Naive thymus-derived CD4-positive, alpha-beta T cell (primary cell): ENCODE measurements at regions not wholly inside any gene's neighbourhood (a gene's known extent, or its start where the extent isn't known, plus 50 kb on each side); places are given as distances from the start of the nearest gene placed in this dataset.
A peak's percentile ranks its signal among the peaks of the same experiment; 100 is the strongest.

Experiments used
- ATAC-seq: fragments of 150-1000 bp; cut with Tn5 transposase; 2 replicates; pipeline ENCODE4 v1.10.0; 2021; ENCODE audit warnings: mild to moderate bottlenecking, moderate library complexity
- CTCF ChIA-PET: fragments of 350-600 bp; sonication (Branson Sonifier 250); formaldehyde crosslinking; loops from one replicate; lab custom pipeline; 2021; ENCODE audit warnings: antibody characterized with exemption; lab: Charles Lee
- POLR2A ChIA-PET: fragments of 350-600 bp; sonication (Branson Sonifier 250); formaldehyde crosslinking; loops from one replicate; lab custom pipeline; 2021; ENCODE audit warnings: antibody characterized with exemption, inconsistent platforms; lab: Charles Lee
- DNase-seq, 9 donors: peaks; one replicate each; pipeline versions ENCODE4 v3.0.0 to v3.0.0-alpha.2; 2020 to 2022; ENCODE audit warnings: mixed read lengths in 1 of 9
- H3K27ac ChIP-seq: one replicate; pipeline ENCODE4 v1.7.0; 2013; ENCODE audit warnings: mild to moderate bottlenecking, low read depth, low read length, moderate library complexity
- H3K27me3 ChIP-seq, 2 donors: one replicate each; pipeline ENCODE4 v1.7.0; 2013; ENCODE audit warnings: low read length in 2 of 2, mild to moderate bottlenecking in 2 of 2, moderate library complexity in 2 of 2; ENCODE audit not compliant: control insufficient read depth in 2 of 2, insufficient read depth in 2 of 2
- H3K36me3 ChIP-seq, 3 experiments: 1 replicate in 2 of 3; 2 replicates in 1 of 3; pipeline ENCODE4 v1.7.0; 2013; ENCODE audit warnings: low read length in 3 of 3, mild to moderate bottlenecking in 3 of 3, moderate library complexity in 1 of 3; ENCODE audit not compliant: insufficient read depth in 3 of 3, control insufficient read depth in 2 of 3
- H3K4me1 ChIP-seq, 2 donors: one replicate each; pipeline ENCODE4 v1.7.0; 2013; ENCODE audit warnings: low read length in 2 of 2, mild to moderate bottlenecking in 2 of 2, moderate library complexity in 1 of 2; ENCODE audit not compliant: control insufficient read depth in 2 of 2, insufficient read depth in 2 of 2
- H3K4me3 ChIP-seq: 2 replicates; pipeline ENCODE4 v1.7.0; 2013; ENCODE audit warnings: mild to moderate bottlenecking, low read length
- H3K9me3 ChIP-seq, 3 experiments: 1 replicate in 2 of 3; 2 replicates in 1 of 3; pipeline ENCODE4 v1.7.0; 2013; ENCODE audit warnings: low read length in 3 of 3; ENCODE audit not compliant: control insufficient read depth in 2 of 3
- H3K27ac Mint-ChIP-seq, 9 donors: one replicate each; pipeline ENCODE4 v1.8.0; 2020 to 2022; ENCODE audit warnings: mixed read lengths in 9 of 9, mild to moderate bottlenecking in 8 of 9, moderate library complexity in 5 of 9, inconsistent platforms in 2 of 9
- H3K27me3 Mint-ChIP-seq, 5 donors: one replicate each; pipeline ENCODE4 v1.8.0; 2021 to 2022; ENCODE audit warnings: mixed read lengths in 5 of 5, mild to moderate bottlenecking in 1 of 5
- H3K36me3 Mint-ChIP-seq, 5 donors: one replicate each; pipeline ENCODE4 v1.8.0; 2020 to 2022; ENCODE audit warnings: mixed read lengths in 5 of 5, mild to moderate bottlenecking in 3 of 5, inconsistent platforms in 1 of 5
- H3K4me1 Mint-ChIP-seq, 7 donors: one replicate each; pipeline ENCODE4 v1.8.0; 2020 to 2022; ENCODE audit warnings: mixed read lengths in 7 of 7, mild to moderate bottlenecking in 3 of 7, inconsistent platforms in 1 of 7
- H3K4me3 Mint-ChIP-seq, 10 donors: one replicate each; pipeline ENCODE4 v1.8.0; 2020 to 2022; ENCODE audit warnings: mild to moderate bottlenecking in 10 of 10, mixed read lengths in 10 of 10, moderate library complexity in 6 of 10, inconsistent platforms in 2 of 10
- H3K9me3 Mint-ChIP-seq, 11 donors: one replicate each; pipeline ENCODE4 v1.8.0; 2020 to 2022; ENCODE audit warnings: mixed read lengths in 11 of 11, mild to moderate bottlenecking in 4 of 11, inconsistent platforms in 1 of 11, moderate library complexity in 1 of 11
- intact Hi-C, 2 donors: fragments of 100-400 bp; cut with micrococcal nuclease; formaldehyde crosslinking; loops; one replicate each; pipeline ENCODE4 v1.15.1; 2023

DNA sequence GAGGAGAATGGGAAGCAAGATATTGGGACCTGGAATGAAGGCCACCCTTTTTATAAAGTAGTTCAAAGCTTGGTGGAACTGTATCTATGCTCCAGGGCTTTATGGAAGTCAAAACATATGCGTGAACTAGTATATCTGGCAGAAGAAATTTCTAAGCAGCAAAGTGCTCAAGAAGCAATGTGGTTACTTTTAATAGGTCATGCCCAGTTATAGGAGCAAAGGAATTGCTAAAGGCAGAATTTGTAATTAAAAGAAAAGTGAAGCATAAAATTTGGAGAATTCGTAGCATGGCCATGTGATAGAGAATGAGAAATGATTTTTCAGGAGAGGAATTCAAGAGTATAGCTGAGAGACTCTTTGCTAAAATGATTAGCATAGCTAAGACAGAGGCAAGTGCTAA lies 1110.4 kb downstream of the XPNPEP1 start:
- Mint-ChIP-seq H3K4me1 (no peaks in the 10 kb centered on the region), H3K27me3 (no peaks in the 10 kb centered on the region), H3K4me3 (no peak overlapping the region), H3K36me3 (no peaks in the 10 kb centered on the region), H3K9me3 (peaks cover 0 to 22% (median 6%) of the 10 kb centered on the region in 11 donors), H3K27ac (no peak overlapping the region)
- intact Hi-C loops: no loop called here
- H3K4me3 ChIP-seq: no peak overlapping the region
- CTCF ChIA-PET: no interaction called here
- H3K9me3 ChIP-seq: no peaks in the 10 kb centered on the region
- H3K4me1 ChIP-seq: no peaks in the 10 kb centered on the region
- no peak overlapping the region for H3K27ac ChIP-seq
- POLR2A ChIA-PET: no interaction called here
- no peaks in the 10 kb centered on the region for H3K27me3 ChIP-seq
- H3K36me3 ChIP-seq: no peaks in the 10 kb centered on the region
- no peak for ATAC-seq
- DNase-seq: no peak

DNA sequence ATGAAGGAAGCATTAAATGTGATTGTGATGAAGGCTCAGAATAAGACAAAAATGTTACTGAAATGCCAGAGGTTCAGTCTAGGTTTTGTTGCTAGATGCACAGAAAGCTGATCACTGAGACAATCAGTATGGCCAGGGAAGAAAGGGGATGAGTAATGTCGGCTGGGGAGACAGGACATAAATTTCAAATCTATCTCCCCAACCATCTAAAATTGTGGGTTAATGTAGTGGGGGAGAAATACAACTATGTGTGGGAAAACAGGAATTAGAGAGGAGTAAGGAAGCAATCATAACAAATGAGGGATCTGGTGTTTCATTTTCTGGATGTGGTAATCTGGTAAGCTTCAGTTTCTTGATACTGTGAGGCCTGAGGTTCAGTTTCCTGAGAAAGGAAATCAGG lies 1111.0 kb downstream of the XPNPEP1 start:
- no peaks in the 10 kb centered on the region for H3K27me3 ChIP-seq
- DNase-seq: no peak
- ATAC-seq: no peak
- Mint-ChIP-seq H3K27me3 (no peaks in the 10 kb centered on the region), H3K9me3 (peaks cover 0 to 22% (median 6%) of the 10 kb centered on the region in 11 donors), H3K4me3 (no peak overlapping the region), H3K27ac (no peak overlapping the region), H3K4me1 (no peaks in the 10 kb centered on the region), H3K36me3 (no peaks in the 10 kb centered on the region)
- H3K9me3 ChIP-seq: no peaks in the 10 kb centered on the region
- no peak overlapping the region for H3K4me3 ChIP-seq
- no peak overlapping the region for H3K27ac ChIP-seq
- intact Hi-C loops: no loop called here
- CTCF ChIA-PET: no interaction called here
- no peaks in the 10 kb centered on the region for H3K4me1 ChIP-seq
- H3K36me3 ChIP-seq: no peaks in the 10 kb centered on the region
- POLR2A ChIA-PET: no interaction called here

DNA sequence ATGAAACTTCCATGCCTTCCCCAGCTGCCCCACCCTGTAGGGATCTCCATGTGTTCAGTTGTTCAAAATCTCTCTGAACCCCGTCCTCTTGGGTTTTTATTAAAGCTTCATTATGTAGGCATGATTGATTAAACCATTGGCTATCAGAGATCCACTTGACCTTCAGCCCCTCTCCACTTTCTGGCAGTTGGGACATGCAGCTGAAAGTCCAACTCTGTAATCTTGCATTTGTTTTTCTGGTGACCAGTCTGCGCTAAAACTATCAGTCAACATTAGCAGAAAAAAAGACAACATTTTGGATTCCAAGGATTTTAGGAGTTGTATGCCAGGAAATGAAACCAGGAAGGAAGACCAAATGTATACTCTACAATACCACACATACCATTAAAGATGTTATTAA lies 1115.1 kb downstream of the XPNPEP1 start:
- H3K27me3 Mint-ChIP-seq: no peaks in the 10 kb centered on the region

DNA sequence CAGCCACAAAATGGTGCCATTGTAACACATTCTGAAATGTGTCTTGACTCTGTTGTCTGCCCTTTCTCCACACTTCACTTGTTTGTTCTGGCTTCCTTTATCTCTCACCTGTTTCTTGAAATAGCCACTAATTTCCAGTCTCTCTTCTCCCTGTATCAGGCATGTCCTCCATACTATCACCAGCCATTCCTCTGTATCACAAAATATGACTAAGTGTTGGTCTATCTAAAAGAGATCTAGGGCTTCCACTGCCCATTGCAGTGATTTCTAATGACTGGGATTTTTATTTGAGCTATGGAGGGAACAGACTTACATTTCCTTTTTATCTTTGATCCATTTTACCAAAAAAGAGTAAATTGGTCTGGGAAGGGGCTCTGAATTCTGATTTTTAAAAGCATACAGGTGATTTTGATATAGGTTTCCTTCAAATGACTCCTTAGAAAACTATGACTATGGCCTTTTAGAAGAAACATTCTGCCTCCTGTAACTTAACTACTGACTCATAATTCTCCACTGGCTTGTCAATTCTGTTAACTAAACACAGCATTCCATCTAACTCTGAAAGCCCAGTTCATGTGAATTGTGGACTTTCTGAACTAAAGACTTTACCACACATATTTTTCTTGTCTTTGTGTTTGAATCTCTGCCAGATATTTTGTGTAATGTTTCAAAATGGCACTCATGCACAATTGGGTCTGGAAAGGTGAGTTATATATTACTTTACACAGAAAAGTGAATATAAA lies 1121.4 kb downstream of the XPNPEP1 start:
- ChIA-PET CTCF (no interaction called here), POLR2A (no interaction called here)
- H3K27ac ChIP-seq: no peak overlapping the region
- H3K9me3 Mint-ChIP-seq: peaks cover 0 to 25% (median 5%) of the 10 kb centered on the region in 11 donors
- no peaks in the 10 kb centered on the region for H3K4me1 Mint-ChIP-seq
- DNase-seq (no peak), ATAC-seq (no peak)
- no peaks in the 10 kb centered on the region for H3K27me3 Mint-ChIP-seq
- H3K36me3 Mint-ChIP-seq: no peaks in the 10 kb centered on the region
- no peaks in the 10 kb centered on the region for H3K27me3 ChIP-seq
- H3K36me3 ChIP-seq: no peaks in the 10 kb centered on the region
- no peak overlapping the region for H3K4me3 Mint-ChIP-seq
- no peaks in the 10 kb centered on the region for H3K4me1 ChIP-seq
- intact Hi-C loops: no loop called here
- no peaks in the 10 kb centered on the region for H3K9me3 ChIP-seq
- no peak overlapping the region for H3K27ac Mint-ChIP-seq
- no peak overlapping the region for H3K4me3 ChIP-seq

More for the DNA sequence above, 1115.1 kb downstream of the XPNPEP1 start:
- ATAC-seq (no peak), DNase-seq (no peak)
- H3K4me3 ChIP-seq: no peak overlapping the region
- H3K4me3 Mint-ChIP-seq: no peak overlapping the region
- peaks cover 0 to 19% (median 5%) of the 10 kb centered on the region in 11 donors for H3K9me3 Mint-ChIP-seq
- no peaks in the 10 kb centered on the region for H3K27me3 ChIP-seq
- intact Hi-C loops: no loop called here
- H3K4me1 Mint-ChIP-seq: no peaks in the 10 kb centered on the region
- no peaks in the 10 kb centered on the region for H3K4me1 ChIP-seq
- POLR2A ChIA-PET: no interaction called here
- H3K27ac ChIP-seq: no peak overlapping the region
- CTCF ChIA-PET: no interaction called here
- H3K36me3 Mint-ChIP-seq: no peaks in the 10 kb centered on the region
- no peaks in the 10 kb centered on the region for H3K9me3 ChIP-seq
- no peak overlapping the region for H3K27ac Mint-ChIP-seq
- no peaks in the 10 kb centered on the region for H3K36me3 ChIP-seq

DNA sequence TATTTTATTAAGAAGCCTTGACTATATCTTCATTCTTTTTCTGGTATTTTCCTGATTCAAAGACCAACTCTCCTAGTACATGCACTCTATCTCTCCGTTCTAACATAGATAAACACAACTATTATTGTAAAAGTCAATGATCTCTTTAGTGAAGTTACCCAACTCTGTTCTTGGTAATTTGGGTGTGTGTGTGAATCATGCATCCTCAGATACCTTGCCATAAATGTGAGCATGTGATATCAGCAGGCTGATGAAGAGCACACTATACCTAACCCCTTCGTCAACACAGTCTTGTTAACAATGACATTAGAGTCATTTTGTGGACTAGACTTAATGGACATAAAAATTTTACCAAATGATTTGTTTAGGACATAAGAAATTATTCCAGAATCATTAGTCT lies 1122.1 kb downstream of the XPNPEP1 start:
- no peaks in the 10 kb centered on the region for H3K9me3 ChIP-seq
- H3K27me3 Mint-ChIP-seq: no peaks in the 10 kb centered on the region
- H3K27ac ChIP-seq: no peak overlapping the region
- H3K4me3 ChIP-seq: no peak overlapping the region
- H3K4me1 ChIP-seq: no peaks in the 10 kb centered on the region
- H3K4me3 Mint-ChIP-seq: no peak overlapping the region
- H3K27ac Mint-ChIP-seq: no peak overlapping the region
- intact Hi-C loops: no loop called here
- ChIA-PET POLR2A (no interaction called here), CTCF (no interaction called here)
- ATAC-seq (no peak), DNase-seq (no peak)
- H3K9me3 Mint-ChIP-seq: peaks cover 0 to 28% (median 7%) of the 10 kb centered on the region in 11 donors
- H3K36me3 ChIP-seq: no peaks in the 10 kb centered on the region
- no peaks in the 10 kb centered on the region for H3K36me3 Mint-ChIP-seq
- H3K27me3 ChIP-seq: no peaks in the 10 kb centered on the region
- no peaks in the 10 kb centered on the region for H3K4me1 Mint-ChIP-seq

DNA sequence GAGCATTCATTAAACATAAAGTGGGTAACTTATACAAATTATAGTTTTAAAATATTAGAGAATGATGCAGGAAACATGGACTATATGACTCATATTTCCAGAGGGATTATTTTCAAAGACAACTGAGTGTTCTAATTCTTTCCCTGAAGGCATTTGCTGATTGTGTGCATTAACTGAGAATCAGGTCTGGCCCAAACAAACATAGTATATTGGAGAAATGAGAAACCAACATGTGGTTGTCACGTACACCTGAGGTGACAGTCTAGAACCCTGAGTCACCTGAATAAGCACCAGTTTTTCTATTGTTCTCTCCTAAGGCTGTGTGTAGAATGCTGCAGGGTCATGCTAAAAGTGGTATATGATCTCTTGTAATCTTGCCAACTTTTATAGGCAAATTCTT lies 1125.7 kb downstream of the XPNPEP1 start:
- H3K27me3 ChIP-seq: no peaks in the 10 kb centered on the region
- ChIA-PET POLR2A (no interaction called here), CTCF (no interaction called here)
- H3K36me3 ChIP-seq: no peaks in the 10 kb centered on the region
- H3K9me3 Mint-ChIP-seq: peaks cover 0 to 20% (median 9%) of the 10 kb centered on the region in 11 donors
- no peak overlapping the region for H3K27ac ChIP-seq
- no peak overlapping the region for H3K4me3 ChIP-seq
- no peaks in the 10 kb centered on the region for H3K9me3 ChIP-seq
- H3K4me3 Mint-ChIP-seq: no peak overlapping the region
- ATAC-seq (no peak), DNase-seq (no peak)
- H3K4me1 ChIP-seq: no peaks in the 10 kb centered on the region
- H3K4me1 Mint-ChIP-seq: no peaks in the 10 kb centered on the region
- H3K36me3 Mint-ChIP-seq: no peaks in the 10 kb centered on the region
- peak overlapping the region in 1 of 9 donors; percentile 1 for H3K27ac Mint-ChIP-seq
- intact Hi-C loops: no loop called here
- H3K27me3 Mint-ChIP-seq: no peaks in the 10 kb centered on the region

DNA sequence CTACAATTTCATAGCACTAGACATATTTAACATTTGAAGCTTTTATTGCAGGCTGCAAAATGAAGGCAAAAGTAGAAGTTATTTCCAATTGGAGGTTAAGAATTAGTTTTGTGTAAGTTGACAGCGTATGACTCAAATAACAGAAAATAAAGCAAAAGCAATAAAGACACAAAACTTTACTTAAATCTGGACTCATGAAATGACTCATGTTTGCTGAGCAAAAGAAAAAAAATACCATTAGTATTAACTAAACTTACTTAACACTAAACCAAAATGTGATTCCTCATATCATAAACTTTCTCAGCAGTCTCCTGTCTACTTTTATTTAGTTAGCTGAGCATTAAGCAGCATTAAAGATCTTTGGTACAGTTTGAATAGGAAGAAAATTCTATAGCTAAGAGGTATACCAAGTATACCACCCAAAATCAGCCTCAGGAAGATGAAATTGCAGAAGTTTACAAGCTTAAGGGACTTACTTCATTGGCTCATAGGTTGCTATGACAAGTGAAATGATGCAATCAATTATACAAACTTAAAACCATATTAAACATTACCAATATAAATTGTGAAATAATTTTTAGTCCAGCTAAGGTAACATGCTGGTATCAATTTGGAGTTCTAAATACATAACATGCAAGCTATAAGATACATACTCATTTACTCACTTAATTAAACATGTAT lies 1131.4 kb downstream of the XPNPEP1 start:
- no peak for ATAC-seq
- Histone ChIP-seq H3K36me3 (no peaks in the 10 kb centered on the region), H3K4me1 (no peaks in the 10 kb centered on the region), H3K9me3 (no peaks in the 10 kb centered on the region), H3K27ac (no peak overlapping the region), H3K27me3 (no peaks in the 10 kb centered on the region), H3K4me3 (no peak overlapping the region)
- DNase-seq: no peak
- Mint-ChIP-seq H3K4me3 (no peak overlapping the region), H3K9me3 (peaks cover 0 to 29% (median 5%) of the 10 kb centered on the region in 11 donors), H3K27ac (no peak overlapping the region), H3K36me3 (no peaks in the 10 kb centered on the region), H3K27me3 (no peaks in the 10 kb centered on the region), H3K4me1 (no peaks in the 10 kb centered on the region)
- ChIA-PET POLR2A (no interaction called here), CTCF (no interaction called here)
- intact Hi-C loops: no loop called here
